ENCODE measurements at regions not wholly inside any gene's neighbourhood (a gene's known extent, or its start where the extent isn't known, plus 50 kb on each side); places are given as distances from the start of the nearest gene placed in this dataset.

DNA sequence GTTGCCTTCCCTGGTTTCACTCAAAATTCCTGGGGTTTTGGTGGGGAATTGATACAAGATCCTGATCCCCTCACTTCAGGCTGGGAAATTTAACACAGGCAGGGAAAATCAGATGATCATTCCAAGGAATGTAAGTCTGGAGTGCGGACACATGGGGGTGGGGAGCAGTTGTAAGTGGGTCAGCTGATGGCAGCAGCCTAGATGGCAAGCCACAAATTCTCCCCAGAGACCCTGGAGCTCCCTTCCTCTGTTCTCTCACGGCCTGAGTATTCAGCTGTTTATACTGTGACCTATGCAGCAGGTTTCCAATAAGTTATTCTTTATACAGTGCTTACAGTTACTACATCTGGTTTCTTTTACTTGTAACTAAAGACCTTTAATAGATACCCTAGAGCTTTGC lies 144.9 kb downstream of the SH3BGRL2 start:
- no peak for DNase-seq (ENCODE audit: low read depth)

DNA sequence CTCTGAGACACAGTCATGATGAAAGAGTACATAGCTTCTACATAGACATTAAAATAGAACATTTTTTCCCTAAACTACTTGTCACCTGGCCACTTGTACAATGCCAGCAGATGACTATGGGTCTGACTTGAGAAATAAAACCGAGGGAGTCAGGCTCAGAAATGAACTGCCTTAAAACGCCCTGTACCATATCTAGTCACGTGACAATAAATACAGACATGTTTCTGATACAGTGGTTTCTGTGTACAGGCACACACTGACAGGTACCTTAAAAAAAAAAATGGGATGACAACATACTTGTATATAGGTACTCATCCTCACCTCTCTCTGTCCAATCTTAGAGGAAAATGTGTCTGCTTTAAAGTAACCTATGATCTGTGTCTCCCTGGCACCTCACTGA lies 144.1 kb downstream of the SH3BGRL2 start:
- no peak for DNase-seq (ENCODE audit: low read depth)

DNA sequence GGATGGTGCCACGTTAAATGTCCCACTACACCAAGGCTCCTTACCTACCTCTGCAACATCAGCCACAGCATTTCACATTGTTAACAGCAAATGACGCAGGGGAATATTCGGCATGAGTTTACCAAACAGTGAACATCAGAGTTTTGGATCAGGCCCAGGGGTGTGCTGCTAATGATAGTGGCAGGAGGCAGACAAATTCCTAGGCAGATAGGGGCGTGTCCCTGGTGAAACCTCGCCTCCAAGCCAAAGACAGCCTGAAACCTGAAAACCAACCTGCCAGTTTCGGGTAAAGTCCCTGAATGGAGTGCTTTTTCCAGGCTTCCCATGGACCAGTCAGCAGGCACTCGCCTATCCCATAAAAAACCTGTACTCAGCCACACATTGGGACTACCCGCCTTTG lies 133.6 kb downstream of the SH3BGRL2 start:
- no peak for DNase-seq (ENCODE audit: low read depth)

DNA sequence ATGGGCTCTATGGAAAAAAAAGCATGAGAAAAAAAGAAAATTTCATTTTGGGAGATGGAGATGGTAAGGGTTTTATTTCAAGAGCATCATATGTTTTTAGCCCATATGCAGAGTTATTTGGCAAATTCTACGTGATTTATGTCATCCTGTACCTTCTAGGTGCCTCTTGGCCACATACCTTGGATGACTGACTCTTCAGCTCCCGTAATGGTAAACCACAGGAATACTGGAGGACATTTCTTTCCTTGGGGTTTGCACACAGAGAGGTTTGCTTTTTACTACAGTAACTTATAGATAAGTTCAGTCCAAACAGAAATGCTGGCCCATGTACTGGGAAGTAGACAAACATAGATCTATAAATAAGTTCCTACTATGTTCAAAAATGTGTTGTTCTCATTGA lies 132.2 kb downstream of the SH3BGRL2 start:
- no peak for DNase-seq (ENCODE audit: low read depth)

DNA sequence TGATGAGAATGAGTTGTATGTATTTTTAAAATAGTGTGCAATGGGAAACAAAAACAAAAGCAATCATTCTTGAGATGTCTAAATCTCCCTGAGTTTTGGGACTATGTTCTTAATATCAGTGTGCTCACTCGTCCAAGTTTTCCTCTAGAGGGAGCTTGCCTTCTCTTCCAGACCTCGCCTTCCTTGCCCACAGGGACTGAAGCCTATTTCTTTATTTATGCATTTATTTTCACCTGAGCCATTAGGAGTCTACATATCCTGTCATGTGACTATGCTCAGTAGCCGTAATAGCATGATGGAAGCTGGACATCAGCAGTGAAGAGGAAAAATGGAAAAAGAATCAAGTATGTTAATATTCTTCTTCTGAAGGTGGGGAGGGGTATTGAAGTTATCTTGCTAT lies 131.2 kb downstream of the SH3BGRL2 start:
- no peak for DNase-seq (ENCODE audit: low read depth)

DNA sequence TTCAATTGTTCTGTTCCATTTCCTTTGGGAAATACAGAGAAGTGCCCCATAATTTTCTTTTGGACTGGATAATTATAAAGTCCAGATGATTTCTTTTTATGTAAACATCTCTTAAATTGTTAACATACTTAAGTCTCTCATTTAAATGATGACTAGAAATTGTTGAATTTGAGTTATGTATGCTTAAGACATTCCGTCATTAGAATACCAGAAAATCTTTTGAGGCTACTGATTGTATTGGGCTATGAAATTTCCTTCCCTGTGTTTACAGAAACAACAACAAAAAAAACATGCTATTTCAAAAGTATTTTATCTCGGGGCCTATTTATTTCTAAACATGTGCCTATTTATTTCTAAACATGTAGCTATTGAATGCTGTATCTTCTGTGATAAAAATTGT lies 125.4 kb downstream of the SH3BGRL2 start:
- no peak for DNase-seq (ENCODE audit: low read depth)

DNA sequence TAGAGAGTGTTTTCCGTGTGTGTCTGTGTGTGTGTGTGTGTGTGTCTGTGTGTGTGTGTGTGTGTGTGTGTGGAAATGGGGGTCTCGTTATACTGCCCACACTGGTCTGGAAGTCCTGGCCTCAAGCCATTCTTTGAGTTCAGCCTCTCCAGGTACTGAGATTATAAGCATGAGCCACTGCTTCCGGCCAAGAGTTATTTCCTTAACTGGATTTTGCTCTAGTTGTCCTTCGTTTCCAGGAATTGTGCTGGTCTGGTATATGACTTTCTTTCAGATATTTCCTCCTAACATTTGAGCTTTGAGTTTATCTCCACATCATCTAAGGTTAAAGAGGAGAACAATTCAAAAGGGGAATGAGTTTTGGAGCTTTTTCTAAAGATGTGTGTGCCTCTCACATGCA lies 124.8 kb downstream of the SH3BGRL2 start:
- no peak for DNase-seq (ENCODE audit: low read depth)
